GM18861 (cell line): ENCODE measurements at regions not wholly inside any gene's neighbourhood (a gene's known extent, or its start where the extent isn't known, plus 50 kb on each side); places are given as distances from the start of the nearest gene placed in this dataset.

Experiments
- ATAC-seq: cut with Tn5 transposase; IDR thresholded peaks from one replicate; pipeline ENCODE4 v1.9.1; 2021; ENCODE audit not compliant: unreplicated experiment

- no peak for ATAC-seq
Measured at GRCh38 chr15:94177112-94177511, 54.2 kb upstream of the MCTP2 start.

- no peak for ATAC-seq
Measured at GRCh38 chr15:94175420-94175819, 55.9 kb upstream of the MCTP2 start.

GRCh38 chr15:94174399-94174802 is 57.0 kb upstream of the MCTP2 start:
- ATAC-seq: peak; percentile 97

- no peak for ATAC-seq
Measured at GRCh38 chr15:94168250-94168649, 63.1 kb upstream of the MCTP2 start.

GRCh38 chr15:94164971-94165370 is 66.4 kb upstream of the MCTP2 start:
- no peak for ATAC-seq

GRCh38 chr15:94164202-94164807 is 67.1 kb upstream of the MCTP2 start:
- no peak for ATAC-seq

GRCh38 chr15:94162939-94163338 is 68.4 kb upstream of the MCTP2 start:
- ATAC-seq: no peak

- no peak for ATAC-seq
Measured at GRCh38 chr15:94154255-94154654, 77.1 kb upstream of the MCTP2 start.

GRCh38 chr15:94145046-94145445 is 86.3 kb upstream of the MCTP2 start:
- ATAC-seq: no peak

- no peak for ATAC-seq
Measured at GRCh38 chr15:94141802-94142201, 89.6 kb upstream of the MCTP2 start.

GRCh38 chr15:94135486-94136147 is 95.7 kb upstream of the MCTP2 start:
- no peak for ATAC-seq

GRCh38 chr15:94131875-94132274 is 99.5 kb upstream of the MCTP2 start:
- no peak for ATAC-seq

- ATAC-seq: no peak
Measured at GRCh38 chr15:94130504-94130903, 100.9 kb upstream of the MCTP2 start.

GRCh38 chr15:94127006-94127405 is 104.4 kb upstream of the MCTP2 start:
- ATAC-seq: no peak

- no peak for ATAC-seq
Measured at GRCh38 chr15:94125698-94126097, 105.7 kb upstream of the MCTP2 start.

GRCh38 chr15:94125156-94125555 is 106.2 kb upstream of the MCTP2 start:
- no peak for ATAC-seq

GRCh38 chr15:94122516-94122915 is 108.8 kb upstream of the MCTP2 start:
- no peak for ATAC-seq

GRCh38 chr15:94119923-94120775 is 111.2 kb upstream of the MCTP2 start:
- peak; percentile 99 for ATAC-seq

GRCh38 chr15:94119298-94119811 is 112.0 kb upstream of the MCTP2 start:
- ATAC-seq: no peak

GRCh38 chr15:94110476-94111130 is 120.8 kb upstream of the MCTP2 start:
- no peak for ATAC-seq

- no peak for ATAC-seq
Measured at GRCh38 chr15:94107652-94108051, 123.7 kb upstream of the MCTP2 start.
